ENCODE measurements at regions not wholly inside any gene's neighbourhood (a gene's known extent, or its start where the extent isn't known, plus 50 kb on each side); places are given as distances from the start of the nearest gene placed in this dataset.
A peak's percentile ranks its signal among the peaks of the same experiment; 100 is the strongest.

DNA sequence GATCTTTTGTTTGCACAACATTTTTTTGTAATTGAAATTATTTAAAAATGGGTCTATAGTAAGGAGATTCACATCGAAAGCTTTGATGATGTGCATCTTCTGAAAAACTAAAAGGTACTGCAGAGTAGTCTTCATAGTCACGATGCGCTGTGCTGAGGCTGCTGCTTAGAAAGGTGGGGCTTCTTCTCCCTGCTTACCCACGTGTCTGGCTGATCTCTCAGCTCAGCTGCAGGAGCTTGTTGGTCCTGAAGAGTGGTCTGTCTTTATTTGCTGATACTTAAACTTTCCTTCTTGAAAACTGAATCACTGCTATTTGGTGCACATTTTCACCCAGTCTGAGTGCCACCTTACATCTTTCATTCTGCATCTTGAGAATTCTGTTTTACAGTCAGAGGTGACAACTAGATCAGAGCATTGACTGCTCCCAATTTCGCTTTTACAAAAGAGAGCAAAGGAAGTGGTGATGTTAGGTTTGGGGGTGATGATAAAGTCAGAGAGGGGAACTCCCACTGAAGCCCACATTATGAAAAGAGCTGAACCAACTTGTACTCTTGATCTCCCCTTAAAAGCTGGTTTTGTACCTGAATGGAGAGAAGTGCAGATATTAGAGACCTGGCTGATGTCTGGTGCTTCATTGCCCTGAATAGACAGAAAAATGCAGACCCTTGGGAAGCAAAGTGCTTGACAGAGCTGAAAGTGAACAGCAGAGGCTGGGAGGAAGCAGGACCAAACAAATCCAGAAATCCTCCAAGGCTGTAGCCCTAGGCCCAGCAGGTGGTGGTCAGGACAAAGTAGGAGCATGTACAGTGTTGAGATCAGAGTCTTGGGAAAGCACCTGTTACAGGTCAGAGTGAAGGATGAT, 984.5 kb downstream of the TSN start:
- 0 out of 2 replicates have a peak, but pooled peaks have one; percentile 31 for TF ChIP-seq POLR2AphosphoS5 (IDR thresholded peaks at IDR 0.05; ENCODE audit: low read depth, low read length)
- TF ChIP-seq POLR2A (IDR thresholded peaks at IDR 0.05; ENCODE audit: low read depth, low read length): 0 out of 2 replicates have a peak, but pooled peaks have one; percentile 31
- no peak for TF ChIP-seq TAF1 (IDR thresholded peaks at IDR 0.05; ENCODE audit: borderline replicate concordance, low read depth, low read length)
